K562 (cell line): ENCODE measurements at regions not wholly inside any gene's neighbourhood (a gene's known extent, or its start where the extent isn't known, plus 50 kb on each side); places are given as distances from the start of the nearest gene placed in this dataset.

Experiments used
- ATF7 ChIP-seq: fragments of 450-650 bp; IDR thresholded peaks from 2 replicates; pipeline ENCODE4 v1.7.1; 2014; ENCODE audit warnings: mild to moderate bottlenecking, moderate library complexity
- BRCA1 ChIP-seq, 2 experiments: fragments of 450-650 bp in 1 of 2; sonication (generic) in 1 of 2; formaldehyde crosslinking in 1 of 2; IDR thresholded peaks; 2 replicates each; pipeline versions ENCODE4 v1.5.0 to v1.6.1; 2017 to 2020; ENCODE audit warnings: mild to moderate bottlenecking in 1 of 2, missing genetic modification reagents in 1 of 2
- CHD4 ChIP-seq: fragments of 200-600 bp; sonication (generic); IDR thresholded peaks from 3 replicates; pipeline ENCODE4 v1.6.1; 2012; ENCODE audit warnings: low read depth, mild to moderate bottlenecking, mixed read lengths, low read length, inconsistent platforms; ENCODE audit not compliant: insufficient read depth, insufficient replicate concordance, poor library complexity, severe bottlenecking
- TBP ChIP-seq: optimal IDR thresholded peaks from 2 replicates; pipeline ENCODE3; 2011; ENCODE audit warnings: low read depth, low read length, improper control_type of control experiment
- TCF7L2 ChIP-seq: fragments of 150-350 bp; IDR thresholded peaks from 2 replicates; pipeline ENCODE4 v1.6.1; 2016; ENCODE audit warnings: low read depth, mild to moderate bottlenecking, low read length, moderate library complexity
- ZNF384 ChIP-seq: IDR thresholded peaks from 2 replicates; pipeline ENCODE4 v1.6.1; 2012; ENCODE audit warnings: low read depth, low read length, improper control_type of control experiment
- ZNF696 ChIP-seq: fragments of 250-450 bp; sonication (Bioruptor Pico); conservative IDR thresholded peaks from 2 replicates; pipeline ENCODE4 v1.4.0; 2020; ENCODE audit warnings: mild to moderate bottlenecking, moderate library complexity
- TF ChIP-seq, protein P1 (sequence below), 2 experiments: IDR thresholded peaks; 2 replicates each; pipeline ENCODE4 v1.6.1; 2011; ENCODE audit warnings: borderline replicate concordance in 1 of 2, control low read depth in 1 of 2, low read depth in 1 of 2, low read length in 1 of 2, mild to moderate bottlenecking in 1 of 2, mixed read lengths in 1 of 2, moderate library complexity in 1 of 2; ENCODE audit not compliant: insufficient read depth in 1 of 2, insufficient read length in 1 of 2, poor library complexity in 1 of 2, severe bottlenecking in 1 of 2; ENCODE audit errors: extremely low read depth in 1 of 2
- TF ChIP-seq, protein P2 (sequence below), 2 experiments: fragments of 450-650 bp in 1 of 2; sonication (generic) in 1 of 2; formaldehyde crosslinking in 1 of 2; IDR thresholded peaks; 2 replicates each; pipeline versions ENCODE4 v1.7.1 to v1.9.0; 2016 to 2022; ENCODE audit warnings: inconsistent platforms in 1 of 2, mild to moderate bottlenecking in 1 of 2, missing genetic modification reagents in 1 of 2
- TF ChIP-seq, protein P3 (sequence below): fragments of 250-450 bp; sonication (Bioruptor Pico); IDR thresholded peaks from 2 replicates; pipeline ENCODE4 v1.5.0; 2020; ENCODE audit warnings: mild to moderate bottlenecking
- TF ChIP-seq, protein P4 (sequence below): sonication (generic); formaldehyde crosslinking; IDR thresholded peaks from 2 replicates; pipeline ENCODE4 v1.8.0; 2022; ENCODE audit warnings: mild to moderate bottlenecking, missing genetic modification reagents
- TF ChIP-seq, protein P5 (sequence below): sonication (generic); formaldehyde crosslinking; IDR thresholded peaks from 2 replicates; pipeline ENCODE4 v1.8.1; 2022; ENCODE audit warnings: missing genetic modification reagents

DNA sequence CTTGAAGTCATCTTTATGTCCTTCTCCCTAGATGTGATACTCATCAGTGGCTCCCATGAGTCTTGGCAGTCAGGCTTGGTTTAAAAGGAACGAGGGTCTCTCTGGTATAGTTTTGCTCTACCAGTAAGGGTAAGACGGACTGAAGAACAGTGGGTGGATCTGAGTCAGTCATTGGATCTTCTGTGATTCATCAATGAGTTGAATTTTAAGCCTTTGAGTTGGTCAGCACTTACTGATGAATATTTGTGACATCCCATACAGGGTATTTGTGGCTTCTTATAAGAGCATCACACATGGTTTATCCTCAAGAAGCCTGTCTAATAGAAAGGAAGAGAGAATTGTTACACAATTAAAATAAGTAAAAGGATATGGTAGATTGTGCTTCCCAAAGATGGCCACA lies 87.3 kb upstream of the NAMPT start:
- TF ChIP-seq BRCA1 (IDR thresholded peaks at IDR 0.05), result no peak
- TF ChIP-seq BRCA1 (CRISPR knock-in tag; IDR thresholded peaks at IDR 0.05), result no peak
- TF ChIP-seq ZNF384, result no peak
- TF ChIP-seq, protein P1, sequence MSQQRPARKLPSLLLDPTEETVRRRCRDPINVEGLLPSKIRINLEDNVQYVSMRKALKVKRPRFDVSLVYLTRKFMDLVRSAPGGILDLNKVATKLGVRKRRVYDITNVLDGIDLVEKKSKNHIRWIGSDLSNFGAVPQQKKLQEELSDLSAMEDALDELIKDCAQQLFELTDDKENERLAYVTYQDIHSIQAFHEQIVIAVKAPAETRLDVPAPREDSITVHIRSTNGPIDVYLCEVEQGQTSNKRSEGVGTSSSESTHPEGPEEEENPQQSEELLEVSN (IDR thresholded peaks at IDR 0.05; ENCODE audit: borderline replicate concordance in 1 of 2, extremely low read depth in 1 of 2, insufficient read depth in 1 of 2, insufficient read length in 1 of 2, low read depth in 1 of 2, low read length in 1 of 2, poor library complexity in 1 of 2, severe bottlenecking in 1 of 2), result no peak
- TF ChIP-seq, protein P2, sequence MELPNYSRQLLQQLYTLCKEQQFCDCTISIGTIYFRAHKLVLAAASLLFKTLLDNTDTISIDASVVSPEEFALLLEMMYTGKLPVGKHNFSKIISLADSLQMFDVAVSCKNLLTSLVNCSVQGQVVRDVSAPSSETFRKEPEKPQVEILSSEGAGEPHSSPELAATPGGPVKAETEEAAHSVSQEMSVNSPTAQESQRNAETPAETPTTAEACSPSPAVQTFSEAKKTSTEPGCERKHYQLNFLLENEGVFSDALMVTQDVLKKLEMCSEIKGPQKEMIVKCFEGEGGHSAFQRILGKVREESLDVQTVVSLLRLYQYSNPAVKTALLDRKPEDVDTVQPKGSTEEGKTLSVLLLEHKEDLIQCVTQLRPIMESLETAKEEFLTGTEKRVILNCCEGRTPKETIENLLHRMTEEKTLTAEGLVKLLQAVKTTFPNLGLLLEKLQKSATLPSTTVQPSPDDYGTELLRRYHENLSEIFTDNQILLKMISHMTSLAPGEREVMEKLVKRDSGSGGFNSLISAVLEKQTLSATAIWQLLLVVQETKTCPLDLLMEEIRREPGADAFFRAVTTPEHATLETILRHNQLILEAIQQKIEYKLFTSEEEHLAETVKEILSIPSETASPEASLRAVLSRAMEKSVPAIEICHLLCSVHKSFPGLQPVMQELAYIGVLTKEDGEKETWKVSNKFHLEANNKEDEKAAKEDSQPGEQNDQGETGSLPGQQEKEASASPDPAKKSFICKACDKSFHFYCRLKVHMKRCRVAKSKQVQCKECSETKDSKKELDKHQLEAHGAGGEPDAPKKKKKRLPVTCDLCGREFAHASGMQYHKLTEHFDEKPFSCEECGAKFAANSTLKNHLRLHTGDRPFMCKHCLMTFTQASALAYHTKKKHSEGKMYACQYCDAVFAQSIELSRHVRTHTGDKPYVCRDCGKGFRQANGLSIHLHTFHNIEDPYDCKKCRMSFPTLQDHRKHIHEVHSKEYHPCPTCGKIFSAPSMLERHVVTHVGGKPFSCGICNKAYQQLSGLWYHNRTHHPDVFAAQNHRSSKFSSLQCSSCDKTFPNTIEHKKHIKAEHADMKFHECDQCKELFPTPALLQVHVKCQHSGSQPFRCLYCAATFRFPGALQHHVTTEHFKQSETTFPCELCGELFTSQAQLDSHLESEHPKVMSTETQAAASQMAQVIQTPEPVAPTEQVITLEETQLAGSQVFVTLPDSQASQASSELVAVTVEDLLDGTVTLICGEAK (IDR thresholded peaks at IDR 0.05), result no peak
- TF ChIP-seq, protein P2 (CRISPR knock-in tag; IDR thresholded peaks at IDR 0.05), result no peak
- TF ChIP-seq, protein P3, sequence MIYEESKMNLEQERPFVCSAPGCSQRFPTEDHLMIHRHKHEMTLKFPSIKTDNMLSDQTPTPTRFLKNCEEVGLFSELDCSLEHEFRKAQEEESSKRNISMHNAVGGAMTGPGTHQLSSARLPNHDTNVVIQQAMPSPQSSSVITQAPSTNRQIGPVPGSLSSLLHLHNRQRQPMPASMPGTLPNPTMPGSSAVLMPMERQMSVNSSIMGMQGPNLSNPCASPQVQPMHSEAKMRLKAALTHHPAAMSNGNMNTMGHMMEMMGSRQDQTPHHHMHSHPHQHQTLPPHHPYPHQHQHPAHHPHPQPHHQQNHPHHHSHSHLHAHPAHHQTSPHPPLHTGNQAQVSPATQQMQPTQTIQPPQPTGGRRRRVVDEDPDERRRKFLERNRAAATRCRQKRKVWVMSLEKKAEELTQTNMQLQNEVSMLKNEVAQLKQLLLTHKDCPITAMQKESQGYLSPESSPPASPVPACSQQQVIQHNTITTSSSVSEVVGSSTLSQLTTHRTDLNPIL, result no peak
- no peak for TF ChIP-seq CHD4
- no peak for TF ChIP-seq ATF7
- TF ChIP-seq TBP, result no peak
- TF ChIP-seq, protein P4, sequence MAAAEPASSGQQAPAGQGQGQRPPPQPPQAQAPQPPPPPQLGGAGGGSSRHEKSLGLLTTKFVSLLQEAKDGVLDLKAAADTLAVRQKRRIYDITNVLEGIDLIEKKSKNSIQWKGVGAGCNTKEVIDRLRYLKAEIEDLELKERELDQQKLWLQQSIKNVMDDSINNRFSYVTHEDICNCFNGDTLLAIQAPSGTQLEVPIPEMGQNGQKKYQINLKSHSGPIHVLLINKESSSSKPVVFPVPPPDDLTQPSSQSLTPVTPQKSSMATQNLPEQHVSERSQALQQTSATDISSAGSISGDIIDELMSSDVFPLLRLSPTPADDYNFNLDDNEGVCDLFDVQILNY (CRISPR knock-in tag), result no peak
- TF ChIP-seq TCF7L2, result no peak
- TF ChIP-seq, protein P5, sequence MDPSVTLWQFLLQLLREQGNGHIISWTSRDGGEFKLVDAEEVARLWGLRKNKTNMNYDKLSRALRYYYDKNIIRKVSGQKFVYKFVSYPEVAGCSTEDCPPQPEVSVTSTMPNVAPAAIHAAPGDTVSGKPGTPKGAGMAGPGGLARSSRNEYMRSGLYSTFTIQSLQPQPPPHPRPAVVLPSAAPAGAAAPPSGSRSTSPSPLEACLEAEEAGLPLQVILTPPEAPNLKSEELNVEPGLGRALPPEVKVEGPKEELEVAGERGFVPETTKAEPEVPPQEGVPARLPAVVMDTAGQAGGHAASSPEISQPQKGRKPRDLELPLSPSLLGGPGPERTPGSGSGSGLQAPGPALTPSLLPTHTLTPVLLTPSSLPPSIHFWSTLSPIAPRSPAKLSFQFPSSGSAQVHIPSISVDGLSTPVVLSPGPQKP (CRISPR knock-in tag), result no peak
- no peak for TF ChIP-seq ZNF696 (CRISPR knock-in tag)
